ENCODE measurements at regions not wholly inside any gene's neighbourhood (a gene's known extent, or its start where the extent isn't known, plus 50 kb on each side); places are given as distances from the start of the nearest gene placed in this dataset.

- TF ChIP-seq, protein P1, sequence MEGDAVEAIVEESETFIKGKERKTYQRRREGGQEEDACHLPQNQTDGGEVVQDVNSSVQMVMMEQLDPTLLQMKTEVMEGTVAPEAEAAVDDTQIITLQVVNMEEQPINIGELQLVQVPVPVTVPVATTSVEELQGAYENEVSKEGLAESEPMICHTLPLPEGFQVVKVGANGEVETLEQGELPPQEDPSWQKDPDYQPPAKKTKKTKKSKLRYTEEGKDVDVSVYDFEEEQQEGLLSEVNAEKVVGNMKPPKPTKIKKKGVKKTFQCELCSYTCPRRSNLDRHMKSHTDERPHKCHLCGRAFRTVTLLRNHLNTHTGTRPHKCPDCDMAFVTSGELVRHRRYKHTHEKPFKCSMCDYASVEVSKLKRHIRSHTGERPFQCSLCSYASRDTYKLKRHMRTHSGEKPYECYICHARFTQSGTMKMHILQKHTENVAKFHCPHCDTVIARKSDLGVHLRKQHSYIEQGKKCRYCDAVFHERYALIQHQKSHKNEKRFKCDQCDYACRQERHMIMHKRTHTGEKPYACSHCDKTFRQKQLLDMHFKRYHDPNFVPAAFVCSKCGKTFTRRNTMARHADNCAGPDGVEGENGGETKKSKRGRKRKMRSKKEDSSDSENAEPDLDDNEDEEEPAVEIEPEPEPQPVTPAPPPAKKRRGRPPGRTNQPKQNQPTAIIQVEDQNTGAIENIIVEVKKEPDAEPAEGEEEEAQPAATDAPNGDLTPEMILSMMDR (IDR thresholded peaks at IDR 0.05) = no peak
Observed at GRCh38 chr3:147795418-147795817, 386.3 kb downstream of the ZIC1 start.

DNA sequence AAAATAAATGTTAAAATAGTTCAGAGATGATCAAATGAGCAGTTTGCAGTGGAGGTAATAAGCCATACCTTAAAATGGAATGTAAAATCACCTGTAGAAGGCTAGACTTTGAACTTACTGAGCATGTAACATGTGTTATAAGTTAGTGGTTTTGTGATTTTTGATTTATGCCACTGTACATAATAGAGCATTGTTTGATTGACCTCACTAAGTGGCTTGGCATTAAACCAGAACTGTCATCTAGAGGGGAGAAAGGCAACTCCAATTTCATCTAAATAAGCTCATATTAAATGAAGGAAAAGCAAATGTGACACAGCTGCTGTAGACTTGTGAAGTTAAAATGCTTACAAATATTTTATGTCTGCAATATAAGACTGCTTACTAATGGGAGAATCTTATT, 387.9 kb downstream of the ZIC1 start:
- TF ChIP-seq, protein P1 (IDR thresholded peaks at IDR 0.05) = no peak

- TF ChIP-seq, protein P1 (IDR thresholded peaks at IDR 0.05) = no peak
Observed at GRCh38 chr3:147799601-147800000, 390.4 kb downstream of the ZIC1 start.

DNA sequence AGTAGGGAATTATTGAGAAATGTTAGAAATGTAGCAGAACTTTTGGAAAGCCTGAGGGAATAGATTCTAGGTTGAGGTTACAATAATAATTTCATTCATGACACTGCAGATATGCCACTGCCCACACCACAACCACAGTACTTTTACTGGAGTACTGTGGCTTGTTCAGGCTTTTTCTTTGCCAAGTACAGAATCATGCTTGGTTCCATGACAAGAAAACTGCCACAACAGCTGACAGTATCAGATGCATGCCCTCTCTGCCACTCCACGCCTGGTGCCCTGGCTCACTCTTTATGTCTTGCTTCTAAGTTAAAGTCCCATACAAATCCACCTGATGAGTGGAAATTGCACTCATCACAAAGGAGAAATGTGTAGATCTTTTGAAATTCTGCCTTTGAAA, 398.6 kb downstream of the ZIC1 start:
- TF ChIP-seq, protein P1 (IDR thresholded peaks at IDR 0.05) = no peak

DNA sequence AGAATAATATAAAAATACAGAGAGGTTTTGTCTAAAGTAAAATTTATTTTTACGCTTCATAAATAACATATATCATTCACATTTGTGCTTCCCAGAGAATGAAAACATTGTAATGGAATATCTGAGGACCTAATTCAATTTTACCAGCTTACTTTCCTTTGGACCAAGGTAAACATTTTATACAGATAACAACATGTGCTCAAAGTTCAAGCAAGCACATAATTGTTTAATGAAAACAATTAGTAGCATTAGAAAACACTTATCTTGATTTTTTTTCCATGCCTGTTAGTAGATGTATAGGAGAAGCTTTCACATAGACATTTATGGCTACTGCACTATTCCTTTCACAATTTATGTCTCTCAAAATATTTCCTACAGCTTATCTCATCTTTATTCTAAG, 400.0 kb downstream of the ZIC1 start:
- TF ChIP-seq, protein P1 (IDR thresholded peaks at IDR 0.05) = no peak

GRCh38 chr3:147812186-147812911, 403.2 kb downstream of the ZIC1 start:
- TF ChIP-seq, protein P1 (IDR thresholded peaks at IDR 0.05) = no peak

DNA sequence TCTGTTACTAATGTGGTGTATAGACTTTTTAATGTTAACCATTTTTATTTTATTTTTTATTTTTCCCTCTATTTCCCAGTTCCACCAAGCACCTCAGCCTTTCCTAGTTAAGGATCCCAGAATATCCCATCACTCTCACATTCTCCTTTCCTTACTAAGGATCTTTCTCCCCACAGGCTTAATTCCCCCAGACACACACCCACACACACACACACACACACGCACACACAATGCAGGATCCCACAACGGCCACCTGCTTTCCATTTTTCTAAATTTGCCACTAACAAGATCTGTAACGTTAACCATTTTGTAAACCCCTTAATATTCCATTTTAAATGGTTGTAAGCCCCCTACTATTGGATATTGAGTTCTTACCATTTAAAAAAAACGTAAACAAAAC, 404.1 kb downstream of the ZIC1 start:
- TF ChIP-seq, protein P1 (IDR thresholded peaks at IDR 0.05) = no peak

GRCh38 chr3:147816752-147817151, 407.6 kb downstream of the ZIC1 start:
- TF ChIP-seq, protein P1 (IDR thresholded peaks at IDR 0.05) = no peak
